ENCODE measurements at regions not wholly inside any gene's neighbourhood (a gene's known extent, or its start where the extent isn't known, plus 50 kb on each side); places are given as distances from the start of the nearest gene placed in this dataset.

GRCh38 chr10:57026307-57026706 lies 665.2 kb upstream of the ZWINT start:
- TF ChIP-seq CTCF (IDR thresholded peaks at IDR 0.05), result no peak
- no peak for TF ChIP-seq POLR2A (IDR thresholded peaks at IDR 0.05)
